ENCODE measurements at regions not wholly inside any gene's neighbourhood (a gene's known extent, or its start where the extent isn't known, plus 50 kb on each side); places are given as distances from the start of the nearest gene placed in this dataset.
"Not testable (repeated sequence)": the region's sequence is repeated elsewhere in the genome, so short reads cannot be mapped to it uniquely, and the experiment has no call there.

DNA sequence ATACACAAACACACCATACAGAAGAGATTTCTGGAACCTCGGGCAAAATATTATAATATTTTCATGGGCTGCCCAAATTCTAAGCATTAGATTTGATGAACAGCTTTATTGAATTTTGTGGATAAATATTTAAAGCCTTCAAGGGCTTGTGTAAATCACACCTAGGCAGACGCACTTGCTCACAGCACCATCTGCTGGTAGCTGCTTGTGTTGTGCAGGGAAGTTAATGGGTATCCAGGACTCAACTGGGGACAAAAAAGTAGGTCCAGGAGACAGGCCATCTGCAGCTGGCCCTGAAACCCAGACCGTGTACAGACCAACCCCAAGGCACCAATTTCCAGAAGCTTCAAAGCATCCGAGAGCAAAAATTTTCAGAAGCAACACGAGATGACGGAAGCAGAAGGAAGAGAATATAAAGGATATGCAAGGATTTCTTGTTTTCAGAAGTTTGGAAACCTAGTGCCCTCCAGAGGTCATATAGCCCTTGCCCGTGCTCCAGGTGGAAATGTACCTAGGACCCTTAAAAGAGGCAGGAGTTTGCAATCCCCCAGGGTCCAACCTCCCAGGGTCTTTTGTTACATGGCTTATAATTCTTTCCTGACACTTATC is 140.0 kb downstream of the CHD9NB start:
- H3K9ac ChIP-seq (ENCODE audit: low read depth, low read length, poor library complexity, severe bottlenecking) = no peak overlapping the region
- H3K9me3 ChIP-seq (ENCODE audit: insufficient read depth, low read depth, low read length) = no peaks in the 10 kb centered on the region
- no peak overlapping the region for H3K4me3 ChIP-seq (ENCODE audit: low read length, poor library complexity, severe bottlenecking)
- no peaks in the 10 kb centered on the region for H3F3A ChIP-seq (ENCODE audit: low read depth)
- H3K4me2 ChIP-seq (ENCODE audit: low read depth, low read length, poor library complexity, severe bottlenecking) = no peak overlapping the region
- no peaks in the 10 kb centered on the region for H3K4me1 ChIP-seq (ENCODE audit: insufficient read depth, low read length, poor library complexity, severe bottlenecking)
- H3K79me2 ChIP-seq (ENCODE audit: insufficient read depth, low read length) = no peaks in the 10 kb centered on the region
- no peaks in the 10 kb centered on the region for H3K36me3 ChIP-seq (ENCODE audit: insufficient read depth, low read length)
- H2AFZ ChIP-seq (ENCODE audit: low read length) = no peak overlapping the region
- no peaks in the 10 kb centered on the region for H4K20me1 ChIP-seq (ENCODE audit: insufficient read depth, low read length, poor library complexity, severe bottlenecking)
- no peaks in the 10 kb centered on the region for H3K9me2 ChIP-seq (replicated peaks; ENCODE audit: low read depth, low read length)
- TF ChIP-seq, protein P1, sequence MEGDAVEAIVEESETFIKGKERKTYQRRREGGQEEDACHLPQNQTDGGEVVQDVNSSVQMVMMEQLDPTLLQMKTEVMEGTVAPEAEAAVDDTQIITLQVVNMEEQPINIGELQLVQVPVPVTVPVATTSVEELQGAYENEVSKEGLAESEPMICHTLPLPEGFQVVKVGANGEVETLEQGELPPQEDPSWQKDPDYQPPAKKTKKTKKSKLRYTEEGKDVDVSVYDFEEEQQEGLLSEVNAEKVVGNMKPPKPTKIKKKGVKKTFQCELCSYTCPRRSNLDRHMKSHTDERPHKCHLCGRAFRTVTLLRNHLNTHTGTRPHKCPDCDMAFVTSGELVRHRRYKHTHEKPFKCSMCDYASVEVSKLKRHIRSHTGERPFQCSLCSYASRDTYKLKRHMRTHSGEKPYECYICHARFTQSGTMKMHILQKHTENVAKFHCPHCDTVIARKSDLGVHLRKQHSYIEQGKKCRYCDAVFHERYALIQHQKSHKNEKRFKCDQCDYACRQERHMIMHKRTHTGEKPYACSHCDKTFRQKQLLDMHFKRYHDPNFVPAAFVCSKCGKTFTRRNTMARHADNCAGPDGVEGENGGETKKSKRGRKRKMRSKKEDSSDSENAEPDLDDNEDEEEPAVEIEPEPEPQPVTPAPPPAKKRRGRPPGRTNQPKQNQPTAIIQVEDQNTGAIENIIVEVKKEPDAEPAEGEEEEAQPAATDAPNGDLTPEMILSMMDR (conservative IDR thresholded peaks at IDR 0.05; ENCODE audit: low read length) = peak; percentile 92
- no peak for TF ChIP-seq EZH2phosphoT487 (IDR thresholded peaks at IDR 0.05; ENCODE audit: borderline replicate concordance)
- no peaks in the 10 kb centered on the region for H3K27me3 ChIP-seq (ENCODE audit: insufficient read depth, low read length, poor library complexity, severe bottlenecking)

DNA sequence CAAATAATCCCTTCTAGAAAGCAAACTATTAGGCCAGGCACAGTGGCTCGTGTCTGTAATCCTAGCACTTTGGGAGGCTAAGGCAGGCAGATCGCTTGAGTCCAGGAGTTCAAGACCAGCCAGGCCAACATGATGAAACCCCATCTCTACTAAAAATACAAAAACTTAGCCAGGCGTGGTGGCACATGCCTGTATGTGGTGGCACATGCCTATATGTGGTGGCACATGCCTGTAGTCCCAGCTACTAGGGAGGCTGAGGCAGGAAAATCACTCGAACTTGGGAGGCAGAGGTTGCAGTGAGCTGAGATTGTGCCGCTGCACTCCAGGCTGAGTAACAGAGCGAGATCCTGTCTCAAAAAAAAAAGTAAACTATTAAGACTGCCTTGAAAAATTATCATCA is 144.6 kb downstream of the CHD9NB start:
- not testable (repeated sequence) for H3K4me3 ChIP-seq (ENCODE audit: low read length, poor library complexity, severe bottlenecking); H3K4me2 ChIP-seq (ENCODE audit: low read depth, low read length, poor library complexity, severe bottlenecking); H3K36me3 ChIP-seq (ENCODE audit: insufficient read depth, low read length); H3K4me1 ChIP-seq (ENCODE audit: insufficient read depth, low read length, poor library complexity, severe bottlenecking); H3K9me3 ChIP-seq (ENCODE audit: insufficient read depth, low read depth, low read length); H4K20me1 ChIP-seq (ENCODE audit: insufficient read depth, low read length, poor library complexity, severe bottlenecking); H3K79me2 ChIP-seq (ENCODE audit: insufficient read depth, low read length); H3K27me3 ChIP-seq (ENCODE audit: insufficient read depth, low read length, poor library complexity, severe bottlenecking); H3K9ac ChIP-seq (ENCODE audit: low read depth, low read length, poor library complexity, severe bottlenecking); H2AFZ ChIP-seq (ENCODE audit: low read length); H3F3A ChIP-seq (ENCODE audit: low read depth); H3K9me2 ChIP-seq (replicated peaks; ENCODE audit: low read depth, low read length)

DNA sequence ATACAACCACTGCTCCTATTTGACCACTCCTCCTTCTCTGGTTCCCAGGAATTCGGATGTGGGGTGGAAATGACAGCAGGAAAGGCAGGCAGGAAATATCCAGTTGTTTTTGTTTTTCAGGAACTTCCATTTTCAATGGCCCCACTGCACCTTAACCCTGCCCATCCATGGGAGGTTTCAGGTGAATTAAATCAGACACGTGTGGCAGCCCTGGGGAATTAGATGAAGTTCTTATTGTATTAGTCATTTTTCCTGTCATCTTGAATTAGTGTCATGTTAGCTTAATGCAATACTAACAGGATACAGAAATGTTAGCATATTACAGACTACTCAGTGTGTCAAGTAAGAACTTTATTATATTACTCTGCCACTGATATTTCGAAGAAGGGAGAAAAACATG is 146.4 kb downstream of the CHD9NB start:
- Histone ChIP-seq H3F3A (ENCODE audit: low read depth) (no peaks in the 10 kb centered on the region), H3K9me3 (ENCODE audit: insufficient read depth, low read depth, low read length) (no peaks in the 10 kb centered on the region), H3K4me2 (ENCODE audit: low read depth, low read length, poor library complexity, severe bottlenecking) (no peak overlapping the region), H3K4me1 (ENCODE audit: insufficient read depth, low read length, poor library complexity, severe bottlenecking) (no peaks in the 10 kb centered on the region), H3K9me2 (replicated peaks; ENCODE audit: low read depth, low read length) (no peaks in the 10 kb centered on the region), H3K79me2 (ENCODE audit: insufficient read depth, low read length) (no peaks in the 10 kb centered on the region), H3K27me3 (ENCODE audit: insufficient read depth, low read length, poor library complexity, severe bottlenecking) (no peaks in the 10 kb centered on the region), H3K9ac (ENCODE audit: low read depth, low read length, poor library complexity, severe bottlenecking) (no peak overlapping the region), H2AFZ (ENCODE audit: low read length) (no peak overlapping the region), H4K20me1 (ENCODE audit: insufficient read depth, low read length, poor library complexity, severe bottlenecking) (no peaks in the 10 kb centered on the region), H3K36me3 (ENCODE audit: insufficient read depth, low read length) (no peaks in the 10 kb centered on the region), H3K4me3 (ENCODE audit: low read length, poor library complexity, severe bottlenecking) (no peak overlapping the region)
- no peak for TF ChIP-seq EZH2phosphoT487 (IDR thresholded peaks at IDR 0.05; ENCODE audit: borderline replicate concordance)
- TF ChIP-seq, protein P1 (conservative IDR thresholded peaks at IDR 0.05; ENCODE audit: low read length) = no peak

DNA sequence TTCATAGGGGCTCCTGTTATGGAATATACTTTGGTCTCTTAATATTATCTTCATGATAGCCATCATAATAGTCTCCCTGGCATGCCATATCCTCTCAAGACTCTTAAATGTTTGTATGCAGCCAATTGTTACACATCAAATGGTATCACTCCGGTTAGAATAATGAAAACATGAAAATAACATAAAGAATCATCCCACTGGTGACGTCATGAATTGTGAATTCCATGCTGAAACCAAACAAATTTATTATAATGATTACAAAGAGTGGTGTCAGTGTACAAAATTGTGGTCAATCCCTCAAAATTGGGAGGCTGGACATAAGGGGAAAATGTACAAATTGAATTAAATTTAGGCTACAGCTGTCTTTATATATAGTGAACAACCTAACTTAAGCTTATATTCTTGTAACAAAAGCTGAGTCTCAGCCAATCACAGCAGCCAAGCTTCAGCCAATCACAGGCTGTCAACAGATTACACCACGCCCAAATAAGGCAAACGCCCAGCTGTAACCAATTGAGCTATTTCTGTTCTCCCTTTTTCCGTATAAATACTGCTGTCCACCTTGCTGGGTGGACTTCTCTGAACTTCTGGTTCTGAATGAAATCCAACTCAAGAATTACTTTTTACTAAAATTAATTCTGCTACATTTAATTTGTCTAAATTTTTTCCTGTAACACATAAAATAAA is 156.1 kb downstream of the CHD9NB start:
- no peaks in the 10 kb centered on the region for H4K20me1 ChIP-seq (ENCODE audit: insufficient read depth, low read length, poor library complexity, severe bottlenecking)
- H3K4me2 ChIP-seq (ENCODE audit: low read depth, low read length, poor library complexity, severe bottlenecking) = no peak overlapping the region
- no peak overlapping the region for H3K9ac ChIP-seq (ENCODE audit: low read depth, low read length, poor library complexity, severe bottlenecking)
- H3F3A ChIP-seq (ENCODE audit: low read depth) = no peaks in the 10 kb centered on the region
- no peaks in the 10 kb centered on the region for H3K36me3 ChIP-seq (ENCODE audit: insufficient read depth, low read length)
- no peak for TF ChIP-seq EZH2phosphoT487 (IDR thresholded peaks at IDR 0.05; ENCODE audit: borderline replicate concordance)
- TF ChIP-seq, protein P1 (conservative IDR thresholded peaks at IDR 0.05; ENCODE audit: low read length) = no peak
- H2AFZ ChIP-seq (ENCODE audit: low read length) = no peak overlapping the region
- H3K9me2 ChIP-seq (replicated peaks; ENCODE audit: low read depth, low read length) = no peaks in the 10 kb centered on the region
- H3K79me2 ChIP-seq (ENCODE audit: insufficient read depth, low read length) = no peaks in the 10 kb centered on the region
- H3K4me3 ChIP-seq (ENCODE audit: low read length, poor library complexity, severe bottlenecking) = no peak overlapping the region
- H3K4me1 ChIP-seq (ENCODE audit: insufficient read depth, low read length, poor library complexity, severe bottlenecking) = no peaks in the 10 kb centered on the region
- H3K9me3 ChIP-seq (ENCODE audit: insufficient read depth, low read depth, low read length) = no peaks in the 10 kb centered on the region
- H3K27me3 ChIP-seq (ENCODE audit: insufficient read depth, low read length, poor library complexity, severe bottlenecking) = no peaks in the 10 kb centered on the region

Measured in Loucy (cell line).